Esophagus muscularis mucosa (tissue), 3 donors: ENCODE measurements at regions not wholly inside any gene's neighbourhood (a gene's known extent, or its start where the extent isn't known, plus 50 kb on each side); places are given as distances from the start of the nearest gene placed in this dataset.

Source experiments
- CTCF ChIP-seq, 3 experiments: fragments of 200-600 bp in 2 of 3; fragments of 450-650 bp in 1 of 3; sonication (generic) in 2 of 3; IDR thresholded peaks; one replicate each; pipeline ENCODE4 v1.5.1; 2017 to 2019; ENCODE audit warnings: antibody characterized with exemption in 3 of 3, mild to moderate bottlenecking in 2 of 3, moderate library complexity in 1 of 3
- EP300 ChIP-seq: sonication (generic); formaldehyde crosslinking; IDR thresholded peaks from one replicate; pipeline ENCODE4 v1.6.1; 2017; ENCODE audit warnings: antibody characterized with exemption

DNA sequence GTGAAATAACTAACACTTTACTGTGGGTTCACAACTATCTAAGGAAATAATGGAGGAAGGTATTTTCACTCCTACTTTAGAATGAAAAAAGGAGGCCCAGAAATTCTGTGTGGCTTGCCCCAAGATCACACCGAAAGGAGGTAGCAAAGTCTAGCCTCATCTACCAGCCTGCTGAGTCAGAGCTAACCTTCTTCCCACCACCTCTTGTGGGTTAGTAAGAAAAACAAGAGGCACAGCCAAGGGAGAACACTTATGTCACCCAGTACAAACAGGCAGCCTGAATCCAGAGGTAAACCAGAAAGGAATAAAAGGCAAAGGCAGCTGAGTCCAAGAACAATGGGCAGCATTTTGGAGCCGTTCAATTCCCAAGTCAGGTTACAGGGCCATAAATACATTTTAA lies 91.9 kb upstream of the RASEF start:
- TF ChIP-seq EP300 (no peak), CTCF (IDR thresholded peaks at IDR 0.05) (no peak)
